ENCODE measurements at regions not wholly inside any gene's neighbourhood (a gene's known extent, or its start where the extent isn't known, plus 50 kb on each side); places are given as distances from the start of the nearest gene placed in this dataset.

DNA sequence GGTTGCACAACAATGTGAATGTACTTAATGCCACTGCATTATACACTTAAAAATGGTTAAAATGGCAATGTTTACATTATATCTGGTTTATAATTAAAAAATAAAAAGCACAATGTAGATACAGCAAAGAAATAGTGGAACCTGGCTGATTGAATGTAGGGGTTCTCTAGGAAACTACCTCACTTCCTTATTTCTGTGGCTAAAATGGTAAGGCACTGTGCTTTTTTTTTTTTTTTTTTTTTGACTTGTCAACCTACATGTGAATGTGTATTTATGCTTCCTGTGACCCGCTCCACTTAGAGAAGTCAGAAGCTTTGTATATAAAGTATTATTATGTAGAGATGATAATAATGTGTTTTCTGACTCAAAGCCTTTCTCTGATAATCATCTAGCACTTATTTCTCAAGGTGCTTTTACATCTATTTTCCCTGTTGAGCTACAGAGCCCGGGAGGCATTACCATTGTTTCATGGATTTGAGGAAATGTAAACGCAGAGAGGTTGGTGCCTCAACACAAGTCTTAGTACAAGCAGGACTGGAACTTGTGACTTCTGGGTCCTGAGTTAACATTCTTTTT is 55.0 kb downstream of the SOX4 start:
- TF ChIP-seq CTCF (IDR thresholded peaks at IDR 0.05) (no peak), POLR2A (IDR thresholded peaks at IDR 0.05) (no peak)

Data from heart left ventricle (tissue), 13 donors.